ENCODE measurements at regions not wholly inside any gene's neighbourhood (a gene's known extent, or its start where the extent isn't known, plus 50 kb on each side); places are given as distances from the start of the nearest gene placed in this dataset.

GRCh38 chr4:43423276-43423675 is 530.8 kb downstream of the GRXCR1 start:
- TF ChIP-seq NR2C1 (IDR thresholded peaks at IDR 0.05) (no peak), FOXM1 (IDR thresholded peaks at IDR 0.05; ENCODE audit: low read depth, low read length) (no peak), ZNF207 (IDR thresholded peaks at IDR 0.05; ENCODE audit: borderline replicate concordance) (no peak), POLR2AphosphoS5 (IDR thresholded peaks at IDR 0.05; ENCODE audit: low read length) (no peak), ATF3 (IDR thresholded peaks at IDR 0.05; ENCODE audit: borderline replicate concordance, extremely low read depth, low read depth, low read length) (no peak)

Data from GM12878 (cell line).